PFSK-1 (cell line): ENCODE measurements at regions not wholly inside any gene's neighbourhood (a gene's known extent, or its start where the extent isn't known, plus 50 kb on each side); places are given as distances from the start of the nearest gene placed in this dataset.

Source experiments
- FOXP2 ChIP-seq: optimal IDR thresholded peaks from 2 replicates; pipeline ENCODE3; 2011; ENCODE audit warnings: borderline replicate concordance, control low read depth, inconsistent platforms; ENCODE audit not compliant: insufficient read depth; ENCODE audit errors: extremely low read length, extremely low read depth
- POLR2AphosphoS5 ChIP-seq: IDR thresholded peaks from 2 replicates; pipeline ENCODE4 v1.6.1; 2012; ENCODE audit warnings: low read depth, mild to moderate bottlenecking, control low read depth, low read length, moderate library complexity

DNA sequence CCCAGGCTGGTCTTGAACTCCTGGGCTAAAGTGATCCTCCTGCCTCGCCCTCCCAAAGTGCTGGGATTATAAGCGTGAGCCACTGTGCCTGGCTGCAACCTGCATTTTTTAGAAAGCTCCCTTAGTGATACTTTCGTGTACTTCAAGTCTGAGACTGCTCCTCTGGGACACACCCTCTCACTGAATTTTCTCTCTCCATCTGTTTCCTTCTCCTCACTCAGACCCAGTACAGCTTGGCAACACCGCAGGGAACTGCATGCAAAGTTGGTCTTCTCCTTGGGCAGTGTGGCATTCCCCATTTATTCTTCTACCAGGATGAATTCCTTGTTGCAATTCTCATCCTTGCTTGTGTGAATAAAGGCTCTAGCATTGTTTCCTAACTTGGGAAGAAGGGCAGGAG lies 175.9 kb downstream of the LPIN1 start:
- TF ChIP-seq FOXP2 (no peak), POLR2AphosphoS5 (no peak)
